WTC11 (cell line): ENCODE measurements at regions not wholly inside any gene's neighbourhood (a gene's known extent, or its start where the extent isn't known, plus 50 kb on each side); places are given as distances from the start of the nearest gene placed in this dataset.

Experiments
- ATAC-seq: fragments of 200-7000 bp; cut with Tn5 transposase; 2 replicates; pipeline ENCODE4 v1.10.0; 2021; ENCODE audit warnings: mild to moderate bottlenecking, moderate library complexity
- CTCF ChIA-PET: fragments of 300-600 bp; sonication (Branson Sonifier 250); formaldehyde crosslinking; loops from one replicate; lab custom pipeline; 2021; ENCODE audit warnings: antibody characterized with exemption; lab: Charles Lee
- POLR2A ChIA-PET: fragments of 350-600 bp; sonication (Branson Sonifier 250); formaldehyde crosslinking; loops from one replicate; lab custom pipeline; 2021; ENCODE audit warnings: antibody characterized with exemption; lab: Charles Lee
- DNase-seq: peaks from one replicate; pipeline ENCODE4 v3.0.0; 2021; ENCODE audit warnings: low spot score
- H3K27ac Mint-ChIP-seq: 2 replicates; pipeline ENCODE4 v1.8.0; 2021; ENCODE audit warnings: mixed read lengths
- H3K27me3 Mint-ChIP-seq: 2 replicates; pipeline ENCODE4 v1.8.0; 2021; ENCODE audit warnings: low read depth, mild to moderate bottlenecking, moderate library complexity, mixed read lengths
- H3K36me3 Mint-ChIP-seq: 2 replicates; pipeline ENCODE4 v1.8.0; 2021; ENCODE audit warnings: mixed read lengths
- H3K4me1 Mint-ChIP-seq: 2 replicates; pipeline ENCODE4 v1.8.0; 2022; ENCODE audit warnings: mixed read lengths
- H3K4me3 Mint-ChIP-seq: 2 replicates; pipeline ENCODE4 v1.8.0; 2021; ENCODE audit warnings: mild to moderate bottlenecking, moderate library complexity, mixed read lengths
- H3K9me3 Mint-ChIP-seq: 2 replicates; pipeline ENCODE4 v1.8.0; 2021; ENCODE audit warnings: mixed read lengths
- CREM ChIP-seq: sonication (generic); formaldehyde crosslinking; IDR thresholded peaks from 2 replicates; pipeline ENCODE4 v1.8.1; 2022; ENCODE audit warnings: mild to moderate bottlenecking, missing genetic modification reagents, moderate library complexity
- GABPB1 ChIP-seq: sonication (generic); formaldehyde crosslinking; IDR thresholded peaks from 2 replicates; pipeline ENCODE4 v1.8.1; 2023; ENCODE audit warnings: mild to moderate bottlenecking, missing genetic modification reagents
- GTF2I ChIP-seq: fragments of 250-450 bp; sonication (Bioruptor Pico); conservative IDR thresholded peaks from 2 replicates; pipeline ENCODE4 v1.4.0; 2021; ENCODE audit warnings: mild to moderate bottlenecking
- HMGA2 ChIP-seq: fragments of 250-450 bp; sonication (Bioruptor Pico); IDR thresholded peaks from 2 replicates; pipeline ENCODE4 v1.4.0; 2021; ENCODE audit warnings: mild to moderate bottlenecking, moderate library complexity
- MXD4 ChIP-seq: fragments of 250-450 bp; sonication (Bioruptor Pico); IDR thresholded peaks from 2 replicates; pipeline ENCODE4 v1.8.0; 2021; ENCODE audit warnings: mild to moderate bottlenecking, moderate library complexity, borderline replicate concordance
- NR2C2 ChIP-seq: sonication (generic); formaldehyde crosslinking; IDR thresholded peaks from 2 replicates; pipeline ENCODE4 v1.8.0; 2022; ENCODE audit warnings: mild to moderate bottlenecking, missing genetic modification reagents
- SMAD4 ChIP-seq: sonication (generic); formaldehyde crosslinking; IDR thresholded peaks from 2 replicates; pipeline ENCODE4 v1.8.0; 2022; ENCODE audit warnings: mild to moderate bottlenecking, missing genetic modification reagents
- SOX15 ChIP-seq: fragments of 250-450 bp; sonication (Bioruptor Pico); IDR thresholded peaks from 2 replicates; pipeline ENCODE4 v1.9.0; 2021; ENCODE audit warnings: mild to moderate bottlenecking
- TEAD4 ChIP-seq: sonication (generic); formaldehyde crosslinking; IDR thresholded peaks from 2 replicates; pipeline ENCODE4 v1.8.0; 2022; ENCODE audit warnings: mild to moderate bottlenecking, missing genetic modification reagents
- ZNF121 ChIP-seq: sonication (generic); formaldehyde crosslinking; IDR thresholded peaks from 2 replicates; pipeline ENCODE4 v1.8.0; 2023; ENCODE audit warnings: missing genetic modification reagents
- ZNF263 ChIP-seq: sonication (generic); formaldehyde crosslinking; IDR thresholded peaks from 2 replicates; pipeline ENCODE4 v1.8.1; 2022; ENCODE audit warnings: low read depth, mild to moderate bottlenecking, moderate library complexity, missing genetic modification reagents
- ZNF396 ChIP-seq: fragments of 250-450 bp; sonication (Bioruptor Pico); IDR thresholded peaks from 2 replicates; pipeline ENCODE4 v1.8.0; 2021; ENCODE audit warnings: mild to moderate bottlenecking, moderate library complexity, borderline replicate concordance
- ZNF416 ChIP-seq: fragments of 250-450 bp; sonication (Bioruptor Pico); IDR thresholded peaks from 2 replicates; pipeline ENCODE4 v1.9.0; 2021; ENCODE audit warnings: mild to moderate bottlenecking, inconsistent platforms
- TF ChIP-seq, protein P1 (sequence below): sonication (generic); formaldehyde crosslinking; IDR thresholded peaks from 2 replicates; pipeline ENCODE4 v1.8.1; 2023; ENCODE audit warnings: mild to moderate bottlenecking, missing genetic modification reagents
- TF ChIP-seq, protein P2 (sequence below): fragments of 250-450 bp; sonication (Bioruptor Pico); IDR thresholded peaks from 2 replicates; pipeline ENCODE4 v1.9.0; 2021; ENCODE audit warnings: mild to moderate bottlenecking
- TF ChIP-seq, protein P3 (sequence below): sonication (generic); formaldehyde crosslinking; IDR thresholded peaks from 2 replicates; pipeline ENCODE4 v1.8.1; 2022; ENCODE audit warnings: low read depth, missing genetic modification reagents, borderline replicate concordance
- TF ChIP-seq, protein P4 (sequence below): sonication (generic); formaldehyde crosslinking; IDR thresholded peaks from 2 replicates; pipeline ENCODE4 v1.8.0; 2022; ENCODE audit warnings: mild to moderate bottlenecking, missing genetic modification reagents
- TF ChIP-seq, protein P5 (sequence below): sonication (generic); formaldehyde crosslinking; IDR thresholded peaks from 2 replicates; pipeline ENCODE4 v1.8.1; 2022; ENCODE audit warnings: low read depth, mild to moderate bottlenecking, moderate library complexity, missing genetic modification reagents, borderline replicate concordance
- TF ChIP-seq, protein P6 (sequence below): sonication (generic); formaldehyde crosslinking; conservative IDR thresholded peaks from 2 replicates; pipeline ENCODE4 v1.8.1; 2023; ENCODE audit warnings: mild to moderate bottlenecking, low read depth, missing genetic modification reagents, moderate library complexity

DNA sequence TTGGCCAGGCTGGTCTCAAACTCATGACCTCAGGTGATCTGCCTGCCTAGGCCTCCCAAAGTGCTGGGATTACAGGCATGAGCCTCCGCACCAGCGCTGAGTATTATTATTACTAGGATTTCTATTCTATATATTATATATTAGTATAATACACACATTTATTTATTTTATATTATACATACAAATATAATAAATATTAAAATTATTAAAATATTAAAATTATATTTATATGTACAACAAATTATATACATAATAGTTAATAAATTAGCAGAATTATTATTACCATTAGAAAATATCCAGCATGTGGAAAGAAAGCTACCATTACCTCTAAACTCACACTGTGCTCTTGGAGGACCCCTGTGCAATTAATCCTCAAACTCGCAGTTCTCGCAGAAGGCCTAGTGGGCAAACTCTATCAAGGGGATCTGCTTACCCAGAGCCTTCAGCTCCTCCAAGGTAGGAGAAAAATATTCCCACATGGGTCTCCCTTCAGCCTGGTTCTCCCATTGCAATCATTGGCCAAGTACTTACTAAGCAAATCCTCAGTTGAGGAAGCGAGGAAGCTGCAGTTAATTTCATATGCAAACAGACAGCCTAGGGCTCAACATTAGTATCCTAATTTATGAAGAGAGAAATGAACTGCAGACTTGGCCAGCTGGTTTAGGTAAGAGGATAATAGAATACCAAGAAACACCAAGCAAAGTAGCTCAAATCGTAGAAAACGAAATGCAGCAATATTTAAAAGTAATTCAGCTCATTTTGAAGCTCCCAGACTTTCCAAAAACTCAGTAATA is 241.4 kb upstream of the IRX5 start:
- Mint-ChIP-seq H3K4me1 (peaks cover 43% of the 10 kb centered on the region), H3K27ac (no peak overlapping the region), H3K36me3 (no peaks in the 10 kb centered on the region; the same call in 1 of the 2 replicates), H3K27me3 (peaks cover 24% of the 10 kb centered on the region)
- no peak for DNase-seq
- POLR2A ChIA-PET = no interaction called here
- TF ChIP-seq ZNF263 (CRISPR knock-in tag) (no peak), HMGA2 (peak; percentile 98)
- TF ChIP-seq, all 79 proteins: peak for 1
- H3K4me3 Mint-ChIP-seq = no peak overlapping the region
- CTCF ChIA-PET = interaction anchor here (0.9 to 1.1 kb wide), 2 partner anchors 11 to 407 kb away, joined by 3 read pairs; no protein-coding TSS in a partner anchor
- ATAC-seq = no peak
- H3K9me3 Mint-ChIP-seq = peaks cover 13% of the 10 kb centered on the region

DNA sequence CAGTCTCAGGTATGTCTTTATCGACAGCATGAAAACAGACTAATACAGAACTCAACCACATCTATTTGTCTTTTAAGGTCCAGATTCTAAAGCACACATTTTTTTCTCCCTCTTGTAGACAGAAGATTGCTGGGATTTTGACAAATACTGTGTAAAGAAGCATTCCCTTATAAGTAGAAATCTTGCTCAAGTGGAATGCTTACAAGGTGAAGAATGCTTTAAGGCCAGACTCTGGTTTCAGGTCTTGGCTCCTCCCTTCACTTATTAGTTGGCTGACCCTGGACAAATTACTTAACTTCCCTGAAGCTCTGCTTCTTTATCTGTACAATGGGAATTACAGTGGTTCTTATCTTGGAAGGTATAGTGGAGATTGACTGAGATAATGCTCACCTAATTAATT is 242.3 kb upstream of the IRX5 start:
- CTCF ChIA-PET = interaction anchor here (1.1 kb wide), 1 partner anchor 10 kb away, joined by 3 read pairs; no protein-coding TSS in a partner anchor
- peaks cover 45% of the 10 kb centered on the region for H3K4me1 Mint-ChIP-seq
- no peak overlapping the region for H3K27ac Mint-ChIP-seq
- H3K4me3 Mint-ChIP-seq = no peak overlapping the region
- TF ChIP-seq ZNF121 (CRISPR knock-in tag) (no peak), ZNF416 (CRISPR knock-in tag) (no peak), CREM (no peak), MXD4 (CRISPR knock-in tag) (no peak), SOX15 (CRISPR knock-in tag) (no peak), GTF2I (CRISPR knock-in tag) (no peak), SMAD4 (CRISPR knock-in tag) (no peak)
- TF ChIP-seq, protein P1, sequence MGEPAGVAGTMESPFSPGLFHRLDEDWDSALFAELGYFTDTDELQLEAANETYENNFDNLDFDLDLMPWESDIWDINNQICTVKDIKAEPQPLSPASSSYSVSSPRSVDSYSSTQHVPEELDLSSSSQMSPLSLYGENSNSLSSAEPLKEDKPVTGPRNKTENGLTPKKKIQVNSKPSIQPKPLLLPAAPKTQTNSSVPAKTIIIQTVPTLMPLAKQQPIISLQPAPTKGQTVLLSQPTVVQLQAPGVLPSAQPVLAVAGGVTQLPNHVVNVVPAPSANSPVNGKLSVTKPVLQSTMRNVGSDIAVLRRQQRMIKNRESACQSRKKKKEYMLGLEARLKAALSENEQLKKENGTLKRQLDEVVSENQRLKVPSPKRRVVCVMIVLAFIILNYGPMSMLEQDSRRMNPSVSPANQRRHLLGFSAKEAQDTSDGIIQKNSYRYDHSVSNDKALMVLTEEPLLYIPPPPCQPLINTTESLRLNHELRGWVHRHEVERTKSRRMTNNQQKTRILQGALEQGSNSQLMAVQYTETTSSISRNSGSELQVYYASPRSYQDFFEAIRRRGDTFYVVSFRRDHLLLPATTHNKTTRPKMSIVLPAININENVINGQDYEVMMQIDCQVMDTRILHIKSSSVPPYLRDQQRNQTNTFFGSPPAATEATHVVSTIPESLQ (CRISPR knock-in tag) = no peak
- TF ChIP-seq, protein P2, sequence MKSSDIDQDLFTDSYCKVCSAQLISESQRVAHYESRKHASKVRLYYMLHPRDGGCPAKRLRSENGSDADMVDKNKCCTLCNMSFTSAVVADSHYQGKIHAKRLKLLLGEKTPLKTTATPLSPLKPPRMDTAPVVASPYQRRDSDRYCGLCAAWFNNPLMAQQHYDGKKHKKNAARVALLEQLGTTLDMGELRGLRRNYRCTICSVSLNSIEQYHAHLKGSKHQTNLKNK (CRISPR knock-in tag) = no peak
- TF ChIP-seq, all 79 proteins: peak for 0
- POLR2A ChIA-PET = no interaction called here
- ATAC-seq (no peak), DNase-seq (no peak)
- Mint-ChIP-seq H3K36me3 (no peaks in the 10 kb centered on the region; the same call in 1 of the 2 replicates), H3K9me3 (peaks cover 13% of the 10 kb centered on the region), H3K27me3 (peaks cover 33% of the 10 kb centered on the region)

DNA sequence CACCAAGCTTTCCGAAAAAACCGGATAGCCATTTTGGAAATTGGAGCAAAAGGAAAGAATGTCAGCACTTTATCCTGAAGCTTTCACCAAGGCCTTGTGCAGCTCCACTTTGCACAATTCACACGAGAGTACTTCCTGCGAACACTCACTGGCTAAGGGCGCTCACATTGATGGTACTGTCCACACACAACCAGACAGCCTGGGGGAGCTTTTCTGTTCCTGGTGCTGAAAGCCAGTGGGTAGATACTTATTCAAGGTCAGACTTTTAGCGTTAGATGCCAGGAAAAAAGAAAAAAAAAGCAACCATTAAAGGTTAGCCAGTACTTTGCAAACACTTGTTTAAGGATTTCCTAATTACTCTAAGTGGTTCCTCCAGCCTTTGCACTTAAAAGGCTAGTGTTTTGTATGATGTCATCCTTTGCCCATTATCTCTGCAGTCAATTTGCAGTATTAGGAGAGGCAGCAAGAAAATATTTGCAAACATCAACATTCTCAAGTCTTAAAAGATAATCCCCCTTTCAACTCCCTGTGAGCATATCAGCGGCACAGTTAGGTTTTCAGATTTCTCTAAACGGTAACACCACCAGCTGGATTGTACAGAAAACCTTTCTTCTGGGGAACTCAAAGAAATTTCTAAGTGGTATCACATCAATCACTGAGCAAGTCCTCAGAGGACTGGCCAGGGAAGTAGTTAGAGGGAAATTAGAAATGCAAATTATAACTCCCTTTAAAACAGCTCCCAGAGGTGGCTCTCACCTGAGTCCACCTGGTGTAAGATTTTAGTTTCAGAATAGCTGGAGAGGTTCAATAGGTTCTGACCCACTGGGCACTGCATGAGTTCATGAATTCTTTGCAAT is 243.4 kb upstream of the IRX5 start:
- Mint-ChIP-seq H3K36me3 (no peaks in the 10 kb centered on the region; the same call in 1 of the 2 replicates), H3K4me1 (peaks cover 45% of the 10 kb centered on the region), H3K4me3 (no peak overlapping the region), H3K27me3 (peaks cover 40% of the 10 kb centered on the region), H3K9me3 (peaks cover 8% of the 10 kb centered on the region; the same call in 1 of the 2 replicates), H3K27ac (no peak overlapping the region)
- ATAC-seq = no peak
- ChIA-PET POLR2A (no interaction called here), CTCF (no interaction called here)
- no peak for DNase-seq
- TF ChIP-seq, protein P3, sequence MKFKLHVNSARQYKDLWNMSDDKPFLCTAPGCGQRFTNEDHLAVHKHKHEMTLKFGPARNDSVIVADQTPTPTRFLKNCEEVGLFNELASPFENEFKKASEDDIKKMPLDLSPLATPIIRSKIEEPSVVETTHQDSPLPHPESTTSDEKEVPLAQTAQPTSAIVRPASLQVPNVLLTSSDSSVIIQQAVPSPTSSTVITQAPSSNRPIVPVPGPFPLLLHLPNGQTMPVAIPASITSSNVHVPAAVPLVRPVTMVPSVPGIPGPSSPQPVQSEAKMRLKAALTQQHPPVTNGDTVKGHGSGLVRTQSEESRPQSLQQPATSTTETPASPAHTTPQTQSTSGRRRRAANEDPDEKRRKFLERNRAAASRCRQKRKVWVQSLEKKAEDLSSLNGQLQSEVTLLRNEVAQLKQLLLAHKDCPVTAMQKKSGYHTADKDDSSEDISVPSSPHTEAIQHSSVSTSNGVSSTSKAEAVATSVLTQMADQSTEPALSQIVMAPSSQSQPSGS (CRISPR knock-in tag) = no peak
- TF ChIP-seq NR2C2 (CRISPR knock-in tag) (no peak), TEAD4 (CRISPR knock-in tag) (no peak), GABPB1 (CRISPR knock-in tag) (no peak), ZNF396 (CRISPR knock-in tag) (no peak)
- TF ChIP-seq, protein P4, sequence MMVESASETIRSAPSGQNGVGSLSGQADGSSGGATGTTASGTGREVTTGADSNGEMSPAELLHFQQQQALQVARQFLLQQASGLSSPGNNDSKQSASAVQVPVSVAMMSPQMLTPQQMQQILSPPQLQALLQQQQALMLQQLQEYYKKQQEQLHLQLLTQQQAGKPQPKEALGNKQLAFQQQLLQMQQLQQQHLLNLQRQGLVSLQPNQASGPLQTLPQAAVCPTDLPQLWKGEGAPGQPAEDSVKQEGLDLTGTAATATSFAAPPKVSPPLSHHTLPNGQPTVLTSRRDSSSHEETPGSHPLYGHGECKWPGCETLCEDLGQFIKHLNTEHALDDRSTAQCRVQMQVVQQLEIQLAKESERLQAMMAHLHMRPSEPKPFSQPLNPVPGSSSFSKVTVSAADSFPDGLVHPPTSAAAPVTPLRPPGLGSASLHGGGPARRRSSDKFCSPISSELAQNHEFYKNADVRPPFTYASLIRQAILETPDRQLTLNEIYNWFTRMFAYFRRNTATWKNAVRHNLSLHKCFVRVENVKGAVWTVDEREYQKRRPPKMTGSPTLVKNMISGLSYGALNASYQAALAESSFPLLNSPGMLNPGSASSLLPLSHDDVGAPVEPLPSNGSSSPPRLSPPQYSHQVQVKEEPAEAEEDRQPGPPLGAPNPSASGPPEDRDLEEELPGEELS = no peak
- TF ChIP-seq, protein P5, sequence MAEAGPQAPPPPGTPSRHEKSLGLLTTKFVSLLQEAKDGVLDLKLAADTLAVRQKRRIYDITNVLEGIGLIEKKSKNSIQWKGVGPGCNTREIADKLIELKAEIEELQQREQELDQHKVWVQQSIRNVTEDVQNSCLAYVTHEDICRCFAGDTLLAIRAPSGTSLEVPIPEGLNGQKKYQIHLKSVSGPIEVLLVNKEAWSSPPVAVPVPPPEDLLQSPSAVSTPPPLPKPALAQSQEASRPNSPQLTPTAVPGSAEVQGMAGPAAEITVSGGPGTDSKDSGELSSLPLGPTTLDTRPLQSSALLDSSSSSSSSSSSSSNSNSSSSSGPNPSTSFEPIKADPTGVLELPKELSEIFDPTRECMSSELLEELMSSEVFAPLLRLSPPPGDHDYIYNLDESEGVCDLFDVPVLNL (CRISPR knock-in tag) = no peak
- TF ChIP-seq, protein P6, sequence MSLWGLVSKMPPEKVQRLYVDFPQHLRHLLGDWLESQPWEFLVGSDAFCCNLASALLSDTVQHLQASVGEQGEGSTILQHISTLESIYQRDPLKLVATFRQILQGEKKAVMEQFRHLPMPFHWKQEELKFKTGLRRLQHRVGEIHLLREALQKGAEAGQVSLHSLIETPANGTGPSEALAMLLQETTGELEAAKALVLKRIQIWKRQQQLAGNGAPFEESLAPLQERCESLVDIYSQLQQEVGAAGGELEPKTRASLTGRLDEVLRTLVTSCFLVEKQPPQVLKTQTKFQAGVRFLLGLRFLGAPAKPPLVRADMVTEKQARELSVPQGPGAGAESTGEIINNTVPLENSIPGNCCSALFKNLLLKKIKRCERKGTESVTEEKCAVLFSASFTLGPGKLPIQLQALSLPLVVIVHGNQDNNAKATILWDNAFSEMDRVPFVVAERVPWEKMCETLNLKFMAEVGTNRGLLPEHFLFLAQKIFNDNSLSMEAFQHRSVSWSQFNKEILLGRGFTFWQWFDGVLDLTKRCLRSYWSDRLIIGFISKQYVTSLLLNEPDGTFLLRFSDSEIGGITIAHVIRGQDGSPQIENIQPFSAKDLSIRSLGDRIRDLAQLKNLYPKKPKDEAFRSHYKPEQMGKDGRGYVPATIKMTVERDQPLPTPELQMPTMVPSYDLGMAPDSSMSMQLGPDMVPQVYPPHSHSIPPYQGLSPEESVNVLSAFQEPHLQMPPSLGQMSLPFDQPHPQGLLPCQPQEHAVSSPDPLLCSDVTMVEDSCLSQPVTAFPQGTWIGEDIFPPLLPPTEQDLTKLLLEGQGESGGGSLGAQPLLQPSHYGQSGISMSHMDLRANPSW (CRISPR knock-in tag) = no peak
